Adrenal gland (tissue), 9 donors: ENCODE measurements at regions not wholly inside any gene's neighbourhood (a gene's known extent, or its start where the extent isn't known, plus 50 kb on each side); places are given as distances from the start of the nearest gene placed in this dataset.
"Not testable (repeated sequence)": the region's sequence is repeated elsewhere in the genome, so short reads cannot be mapped to it uniquely, and the experiment has no call there.

Experiments used
- DNase-seq, 7 donors: peaks; one replicate each; pipeline ENCODE4 v3.0.0-alpha.2; 2019 to 2020
- H3K27ac ChIP-seq, 5 donors: fragments of 200-600 bp; sonication (generic) in 4 of 5; 1 replicate in 3 of 5; 2 replicates in 2 of 5; pipeline versions ENCODE4 v1.5.1 to v1.8.0; 2016 to 2020; ENCODE audit warnings: mild to moderate bottlenecking in 1 of 5
- H3K27me3 ChIP-seq: fragments of 200-600 bp; 2 replicates; pipeline ENCODE4 v1.8.0; 2021
- H3K36me3 ChIP-seq, 2 donors: fragments of 200-600 bp; replicated peaks in 1 of 2; 1 replicate in 1 of 2; 2 replicates in 1 of 2; pipeline versions ENCODE4 v1.5.1 to v1.8.0; 2018 to 2022
- H3K4me1 ChIP-seq, 2 donors: fragments of 200-600 bp; replicated peaks in 1 of 2; 1 replicate in 1 of 2; 2 replicates in 1 of 2; pipeline versions ENCODE4 v1.5.1 to v1.8.0; 2018 to 2021
- H3K4me3 ChIP-seq, 4 donors: fragments of 200-600 bp; sonication (generic) in 3 of 4; one replicate each; pipeline ENCODE4 v1.5.1; 2016 to 2018
- H3K9me3 ChIP-seq, 3 donors: fragments of 200-600 bp; sonication (generic) in 1 of 3; replicated peaks in 1 of 3; 1 replicate in 2 of 3; 2 replicates in 1 of 3; pipeline versions ENCODE4 v1.5.1 to v1.8.0; 2016 to 2021
- CTCF ChIP-seq, 6 experiments: fragments of 450-650 bp in 4 of 6; fragments of 200-600 bp in 2 of 6; sonication (generic) in 1 of 6; IDR thresholded peaks; 1 replicate in 5 of 6; 2 replicates in 1 of 6; pipeline versions ENCODE4 v1.5.1 to v1.8.0; 2016 to 2021; ENCODE audit warnings: antibody characterized with exemption in 6 of 6, mild to moderate bottlenecking in 2 of 6, moderate library complexity in 1 of 6
- POLR2A ChIP-seq, 2 donors: fragments of 450-650 bp; IDR thresholded peaks; one replicate each; pipeline ENCODE4 v1.6.1; 2017; ENCODE audit warnings: antibody characterized with exemption in 2 of 2, mild to moderate bottlenecking in 2 of 2, moderate library complexity in 1 of 2
- WGBS, 4 donors: extraction: QIAGEN DNeasy Blood & Tissue Kit in 2 of 4; methylation state at CpG; one replicate each; pipeline versions ENCODE4 v1.1.5 to v1.1.7; 2013 to 2017; 5-methylcytosine and 5-hydroxymethylcytosine counted together
- intact Hi-C, 2 donors: fragments of 100-400 bp; cut with DNase I; formaldehyde crosslinking; loops; one replicate each; pipeline versions ENCODE4 v1.14.1 to v1.15.0; 2022 to 2023
- donor health status: healthy with polysubstance abuse.
- donor health status: Bipolar disorder and iron deficiency.
- donor health status: DM: yes; HTN: yes; CAD: no.
- donor health status: DM: no; HTN: no; CAD: no.
- donor health status: DM: no; HTN: no; CAD: no.

GRCh38 chr14:43090380-43090779, 1416.7 kb downstream of the FSCB start:
- 78 to 93% (median 79%) methylated on average over 1 of the region's 1 CpG for WGBS, 4 donors
- Histone ChIP-seq H3K4me3 (no peak overlapping the region), H3K27me3 (no peaks in the 10 kb centered on the region)

GRCh38 chr14:43087666-43088065, 1419.4 kb downstream of the FSCB start:
- no peaks in the 10 kb centered on the region for H3K4me1 ChIP-seq
- no peak for DNase-seq
- no peak for TF ChIP-seq POLR2A (IDR thresholded peaks at IDR 0.05)
- no peak for TF ChIP-seq CTCF (IDR thresholded peaks at IDR 0.05)
- H3K9me3 ChIP-seq = no peaks in the 10 kb centered on the region
- WGBS, 4 donors = 37 to 49% (median 39%) methylated on average over 2 of the region's 2 CpGs
- intact Hi-C loops = no loop called here
- no peaks in the 10 kb centered on the region for H3K27me3 ChIP-seq
- H3K27ac ChIP-seq = no peak overlapping the region
- H3K36me3 ChIP-seq = no peaks in the 10 kb centered on the region
- no peak overlapping the region for H3K4me3 ChIP-seq

More at GRCh38 chr14:43090380-43090779, 1416.7 kb downstream of the FSCB start:
- Histone ChIP-seq H3K27ac (no peak overlapping the region), H3K36me3 (no peaks in the 10 kb centered on the region), H3K4me1 (no peaks in the 10 kb centered on the region), H3K9me3 (no peaks in the 10 kb centered on the region)
- intact Hi-C loops = no loop called here
- no peak for TF ChIP-seq POLR2A (IDR thresholded peaks at IDR 0.05)
- DNase-seq = no peak

GRCh38 chr14:43085819-43086218, 1421.3 kb downstream of the FSCB start:
- DNase-seq = no peak
- Histone ChIP-seq H3K4me1 (no peaks in the 10 kb centered on the region), H3K9me3 (no peaks in the 10 kb centered on the region), H3K27me3 (no peaks in the 10 kb centered on the region), H3K36me3 (no peaks in the 10 kb centered on the region), H3K4me3 (no peak overlapping the region), H3K27ac (no peak overlapping the region)
- intact Hi-C loops = no loop called here
- no peak for TF ChIP-seq CTCF (IDR thresholded peaks at IDR 0.05)
- no peak for TF ChIP-seq POLR2A (IDR thresholded peaks at IDR 0.05)
- WGBS, 4 donors = 67 to 87% (median 76%) methylated on average over 1 of the region's 1 CpG

- H3K36me3 ChIP-seq, intact Hi-C loops: not testable (repeated sequence)
- 76 to 96% (median 89%) methylated on average over 1 to 2 of the region's 3 CpGs for WGBS, 4 donors
These were observed 1439.7 kb downstream of the FSCB start for GRCh38 chr14:43067372-43067771.

GRCh38 chr14:43056106-43056505, 1449.4 kb downstream of the LRFN5 start:
- Histone ChIP-seq H3K27me3 (no peaks in the 10 kb centered on the region), H3K4me1 (no peaks in the 10 kb centered on the region), H3K9me3 (no peaks in the 10 kb centered on the region), H3K4me3 (no peak overlapping the region), H3K36me3 (no peaks in the 10 kb centered on the region), H3K27ac (no peak overlapping the region)
- 34 to 49% (median 41%) methylated on average over 1 of the region's 1 CpG for WGBS, 4 donors
- no peak for TF ChIP-seq POLR2A (IDR thresholded peaks at IDR 0.05)
- TF ChIP-seq CTCF (IDR thresholded peaks at IDR 0.05) = no peak
- no peak for DNase-seq
- intact Hi-C loops = no loop called here

More at GRCh38 chr14:43067372-43067771, 1439.7 kb downstream of the FSCB start:
- DNase-seq, H3K27me3 ChIP-seq, H3K4me3 ChIP-seq, H3K9me3 ChIP-seq, H3K4me1 ChIP-seq, H3K27ac ChIP-seq: not testable (repeated sequence)
